Calu3 (cell line): ENCODE measurements at regions not wholly inside any gene's neighbourhood (a gene's known extent, or its start where the extent isn't known, plus 50 kb on each side); places are given as distances from the start of the nearest gene placed in this dataset.

ENCODE experiments used
- BruUV-seq: library from RNA; stranded (reverse); fragments of 400-500 nt; replicated peaks from 2 replicates; lab custom pipeline; 2021; lab: Mats Ljungman, UMichigan
- CTCF ChIA-PET: fragments of 300-600 bp; sonication (Branson Sonifier 250); formaldehyde crosslinking; loops from one replicate; lab custom pipeline; 2022; ENCODE audit warnings: antibody characterized with exemption; lab: Charles Lee
- DNase-seq: peaks from one replicate; pipeline ENCODE4 v3.0.0; 2022
- H3K27ac Mint-ChIP-seq: one replicate; pipeline ENCODE4 v1.8.0; 2022; ENCODE audit warnings: mixed read lengths; ENCODE audit not compliant: unreplicated experiment
- H3K27me3 Mint-ChIP-seq: one replicate; pipeline ENCODE4 v1.8.0; 2022; ENCODE audit warnings: mixed read lengths; ENCODE audit not compliant: unreplicated experiment
- H3K36me3 Mint-ChIP-seq: one replicate; pipeline ENCODE4 v1.8.0; 2022; ENCODE audit warnings: mild to moderate bottlenecking, moderate library complexity, mixed read lengths; ENCODE audit not compliant: insufficient read depth, unreplicated experiment
- H3K4me1 Mint-ChIP-seq: one replicate; pipeline ENCODE4 v1.8.0; 2022; ENCODE audit warnings: mild to moderate bottlenecking, low read depth, mixed read lengths; ENCODE audit not compliant: unreplicated experiment
- H3K4me3 Mint-ChIP-seq: one replicate; pipeline ENCODE4 v1.8.0; 2022; ENCODE audit warnings: mild to moderate bottlenecking, low read depth, moderate library complexity, mixed read lengths; ENCODE audit not compliant: unreplicated experiment
- H3K9me3 Mint-ChIP-seq: one replicate; pipeline ENCODE4 v1.8.0; 2022; ENCODE audit warnings: low read depth, mixed read lengths; ENCODE audit not compliant: unreplicated experiment
- CTCF ChIP-seq: fragments of 200-600 bp; IDR thresholded peaks from one replicate; pipeline ENCODE4 v1.8.0; 2022; ENCODE audit warnings: antibody characterized with exemption; ENCODE audit not compliant: unreplicated experiment
- intact Hi-C: fragments of 100-400 bp; cut with micrococcal nuclease; formaldehyde crosslinking; loops from one replicate; pipeline ENCODE4 v1.10.0; 2022; ENCODE audit not compliant: unreplicated experiment

DNA sequence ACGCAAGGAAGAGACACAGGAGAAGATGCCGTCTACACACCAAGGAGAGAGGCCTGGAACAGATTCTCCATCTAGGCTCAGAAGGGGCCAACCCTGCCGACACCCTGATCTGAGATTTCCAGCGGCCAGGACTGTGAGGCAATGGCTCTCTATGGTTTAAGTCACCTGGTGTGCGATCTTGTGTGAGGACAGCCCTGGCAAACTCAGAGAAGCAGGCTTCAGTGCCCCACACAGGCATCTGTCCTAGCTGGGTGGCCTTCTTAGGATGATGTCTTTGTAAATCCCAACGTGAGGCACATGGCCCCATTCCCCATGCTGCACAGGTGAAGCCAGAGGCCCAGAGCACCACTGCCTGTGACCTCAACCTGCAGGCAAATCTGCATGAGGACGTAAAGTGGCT lies 87.6 kb upstream of the FRMD1 start:
- no peak for DNase-seq
- no TSS peak for BruUV-seq
- TF ChIP-seq CTCF, result no peak
- CTCF ChIA-PET, result no interaction called here
- Mint-ChIP-seq H3K9me3 (no peaks in the 10 kb centered on the region), H3K36me3 (no peaks in the 10 kb centered on the region), H3K27ac (no peak overlapping the region), H3K4me3 (no peak overlapping the region), H3K4me1 (peaks cover 12% of the 10 kb centered on the region), H3K27me3 (peaks cover 40% of the 10 kb centered on the region)
- intact Hi-C loops, result no loop called here

GRCh38 chr6:168165891-168166290 lies 86.9 kb upstream of the FRMD1 start:
- intact Hi-C loops, result no loop called here
- Mint-ChIP-seq H3K9me3 (no peaks in the 10 kb centered on the region), H3K4me1 (peaks cover 12% of the 10 kb centered on the region), H3K36me3 (no peaks in the 10 kb centered on the region), H3K27me3 (peaks cover 33% of the 10 kb centered on the region), H3K4me3 (no peak overlapping the region), H3K27ac (no peak overlapping the region)
- BruUV-seq, result no TSS peak
- DNase-seq, result no peak
- CTCF ChIA-PET, result no interaction called here
- TF ChIP-seq CTCF, result no peak

DNA sequence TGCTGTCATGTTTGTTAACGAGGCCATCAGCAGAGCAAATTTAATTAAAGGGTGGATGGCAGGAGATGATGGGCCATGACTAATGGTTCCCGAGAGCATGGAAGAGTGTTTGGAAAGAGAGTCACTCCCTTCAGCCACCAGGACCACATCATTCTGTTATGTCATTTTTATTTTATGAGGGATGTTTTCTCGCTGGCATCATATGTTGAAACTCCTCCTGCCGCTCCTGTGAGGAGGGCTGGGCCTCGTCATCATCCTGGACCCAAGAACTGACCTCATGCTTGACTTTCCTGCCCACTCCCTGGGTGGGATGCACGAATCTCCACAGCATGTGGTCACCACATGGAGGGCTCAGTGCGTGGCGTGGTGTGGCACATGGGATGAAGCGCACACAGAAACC lies 86.4 kb upstream of the FRMD1 start:
- no peak for DNase-seq
- Mint-ChIP-seq H3K27ac (no peak overlapping the region), H3K9me3 (no peaks in the 10 kb centered on the region), H3K36me3 (no peaks in the 10 kb centered on the region), H3K4me1 (peaks cover 12% of the 10 kb centered on the region), H3K4me3 (no peak overlapping the region), H3K27me3 (peaks cover 27% of the 10 kb centered on the region)
- intact Hi-C loops, result no loop called here
- BruUV-seq, result no TSS peak
- TF ChIP-seq CTCF, result no peak
- CTCF ChIA-PET, result no interaction called here

- Mint-ChIP-seq H3K27ac (no peak overlapping the region), H3K27me3 (peaks cover 21% of the 10 kb centered on the region), H3K36me3 (no peaks in the 10 kb centered on the region), H3K4me3 (no peak overlapping the region), H3K9me3 (no peaks in the 10 kb centered on the region), H3K4me1 (peaks cover 12% of the 10 kb centered on the region)
- no peak for TF ChIP-seq CTCF
- intact Hi-C loops, result no loop called here
- DNase-seq, result no peak
- no TSS peak for BruUV-seq
- CTCF ChIA-PET, result no interaction called here
Measured at GRCh38 chr6:168164462-168165061, 85.5 kb upstream of the FRMD1 start.
